HFF-Myc (cell line): ENCODE measurements at regions not wholly inside any gene's neighbourhood (a gene's known extent, or its start where the extent isn't known, plus 50 kb on each side); places are given as distances from the start of the nearest gene placed in this dataset.

Experiments
- DNase-seq: peaks from one replicate; pipeline ENCODE4 v3.0.0-alpha.2; 2011; ENCODE audit warnings: low read depth; ENCODE audit errors: extremely low read depth
- H3K4me3 ChIP-seq: replicated peaks from 2 replicates; pipeline ENCODE4 v1.5.1; 2011; ENCODE audit warnings: low read depth, mild to moderate bottlenecking, control low read depth, low read length
- TF ChIP-seq, protein P1 (sequence below): IDR thresholded peaks from 2 replicates; pipeline ENCODE4 v1.5.1; 2012; ENCODE audit warnings: mild to moderate bottlenecking, low read depth, low read length, control low read depth; ENCODE audit errors: missing control alignments

DNA sequence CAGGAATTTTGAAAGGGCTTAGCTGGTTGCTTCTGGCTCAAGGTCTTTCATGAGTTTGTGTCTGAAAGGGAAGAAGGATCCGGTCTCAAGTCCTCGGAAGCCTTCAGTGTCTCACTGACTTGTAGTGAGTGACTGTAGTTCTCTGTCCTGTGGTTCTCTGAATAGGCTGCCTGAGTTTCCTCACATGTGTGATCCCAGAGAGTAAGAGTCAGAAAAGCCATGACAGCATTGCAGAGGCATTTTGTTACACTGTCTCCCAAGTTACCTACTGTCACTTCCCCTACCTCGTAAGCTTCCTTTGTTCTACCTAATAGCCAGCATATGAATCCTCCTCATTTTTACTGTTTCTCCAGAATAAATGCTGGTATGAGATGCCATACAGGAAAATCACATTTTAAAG lies 709.1 kb upstream of the CHAC2 start:
- no peak for DNase-seq
- H3K4me3 ChIP-seq = no peak overlapping the region
- TF ChIP-seq, protein P1, sequence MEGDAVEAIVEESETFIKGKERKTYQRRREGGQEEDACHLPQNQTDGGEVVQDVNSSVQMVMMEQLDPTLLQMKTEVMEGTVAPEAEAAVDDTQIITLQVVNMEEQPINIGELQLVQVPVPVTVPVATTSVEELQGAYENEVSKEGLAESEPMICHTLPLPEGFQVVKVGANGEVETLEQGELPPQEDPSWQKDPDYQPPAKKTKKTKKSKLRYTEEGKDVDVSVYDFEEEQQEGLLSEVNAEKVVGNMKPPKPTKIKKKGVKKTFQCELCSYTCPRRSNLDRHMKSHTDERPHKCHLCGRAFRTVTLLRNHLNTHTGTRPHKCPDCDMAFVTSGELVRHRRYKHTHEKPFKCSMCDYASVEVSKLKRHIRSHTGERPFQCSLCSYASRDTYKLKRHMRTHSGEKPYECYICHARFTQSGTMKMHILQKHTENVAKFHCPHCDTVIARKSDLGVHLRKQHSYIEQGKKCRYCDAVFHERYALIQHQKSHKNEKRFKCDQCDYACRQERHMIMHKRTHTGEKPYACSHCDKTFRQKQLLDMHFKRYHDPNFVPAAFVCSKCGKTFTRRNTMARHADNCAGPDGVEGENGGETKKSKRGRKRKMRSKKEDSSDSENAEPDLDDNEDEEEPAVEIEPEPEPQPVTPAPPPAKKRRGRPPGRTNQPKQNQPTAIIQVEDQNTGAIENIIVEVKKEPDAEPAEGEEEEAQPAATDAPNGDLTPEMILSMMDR = no peak

DNA sequence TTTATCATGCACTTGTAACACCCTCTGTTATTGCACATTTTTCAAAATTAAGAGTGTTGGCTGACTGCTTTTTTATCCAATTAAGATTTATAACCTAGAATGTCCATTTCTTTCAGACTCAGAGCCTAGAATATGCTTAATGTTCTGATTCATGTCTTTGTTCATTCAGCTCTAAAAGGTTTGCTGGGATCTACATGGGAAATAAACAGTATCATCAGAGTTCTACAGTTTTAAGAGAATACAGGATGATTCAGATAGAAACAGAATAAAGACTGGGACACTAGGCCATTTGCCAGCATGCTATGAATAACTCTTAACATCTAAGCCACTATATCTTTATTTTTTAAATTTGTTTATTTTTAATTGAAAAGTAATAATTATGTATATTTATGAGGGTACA lies 713.7 kb upstream of the CHAC2 start:
- no peak for DNase-seq
- TF ChIP-seq, protein P1 = no peak
- H3K4me3 ChIP-seq = no peak overlapping the region

DNA sequence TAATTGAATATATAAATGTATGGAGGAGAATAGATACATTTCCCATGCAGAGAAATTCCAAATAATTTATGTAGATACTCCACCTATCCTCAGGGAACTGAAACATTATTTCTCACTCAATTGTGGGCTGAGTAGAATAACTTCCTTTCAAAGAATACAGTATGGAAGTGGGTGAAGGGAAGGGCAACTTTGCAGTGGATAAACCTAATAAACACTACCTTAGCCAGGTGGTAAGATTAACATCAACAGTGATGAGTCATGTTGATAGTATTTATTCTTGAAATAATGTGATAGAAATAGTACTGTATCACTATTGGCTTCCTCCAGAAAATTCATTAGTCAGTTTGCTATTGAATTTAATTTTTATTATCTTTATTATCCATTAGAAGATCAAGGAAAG lies 716.4 kb upstream of the CHAC2 start:
- H3K4me3 ChIP-seq = no peak overlapping the region
- TF ChIP-seq, protein P1 = no peak
- no peak for DNase-seq

DNA sequence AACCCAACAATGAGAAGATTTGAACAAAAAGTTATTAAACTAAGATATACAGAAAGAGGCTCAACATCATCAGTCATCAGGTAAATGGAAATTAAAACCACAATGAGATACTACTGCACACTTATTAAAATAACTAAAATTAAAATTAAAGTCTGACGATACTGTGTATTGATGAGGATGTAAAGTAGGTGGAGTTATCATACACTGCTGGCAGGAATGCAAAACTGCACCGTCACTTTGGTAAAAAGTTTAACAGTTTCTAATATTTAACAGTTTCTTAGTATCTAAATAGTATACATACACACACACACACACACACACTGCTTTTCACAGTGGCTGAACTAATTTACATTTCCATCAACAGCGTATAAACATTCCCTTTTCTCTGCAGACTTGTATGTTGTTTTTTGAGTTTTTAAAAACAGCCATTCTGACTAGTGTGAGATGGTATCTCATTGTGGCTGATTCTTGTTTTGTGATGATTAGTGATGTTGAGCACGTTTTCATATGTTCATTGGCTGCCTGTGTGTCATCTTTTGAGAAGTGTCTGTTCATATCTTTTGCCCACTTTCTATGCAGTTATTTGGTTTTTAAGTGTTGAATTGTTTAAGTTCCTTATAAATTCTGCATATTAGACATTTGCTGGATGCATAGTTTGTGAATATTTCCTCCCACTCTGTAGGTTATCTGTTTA lies 726.9 kb upstream of the CHAC2 start:
- DNase-seq = no peak
- TF ChIP-seq, protein P1 = peak; percentile 8
- H3K4me3 ChIP-seq = no peak overlapping the region

DNA sequence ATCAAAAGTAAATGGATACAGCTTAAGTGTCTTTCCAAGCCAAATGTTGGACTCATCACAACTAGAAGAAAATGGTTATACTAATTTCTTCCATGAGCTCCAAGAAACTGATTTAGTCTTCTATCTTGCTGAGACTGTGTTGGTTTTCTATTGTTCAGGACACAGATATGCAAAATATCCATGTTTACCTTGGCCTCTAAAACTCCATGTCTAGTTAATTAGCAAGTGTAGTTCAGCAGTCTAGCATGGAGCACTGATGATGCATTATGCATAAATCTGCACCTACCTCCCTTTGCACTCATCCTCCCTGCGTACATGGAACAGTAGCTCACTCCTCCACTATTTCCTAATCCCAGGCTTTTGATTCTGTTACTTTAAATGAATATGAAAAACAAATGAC lies 731.4 kb upstream of the CHAC2 start:
- H3K4me3 ChIP-seq = no peak overlapping the region
- TF ChIP-seq, protein P1 = no peak
- DNase-seq = no peak

DNA sequence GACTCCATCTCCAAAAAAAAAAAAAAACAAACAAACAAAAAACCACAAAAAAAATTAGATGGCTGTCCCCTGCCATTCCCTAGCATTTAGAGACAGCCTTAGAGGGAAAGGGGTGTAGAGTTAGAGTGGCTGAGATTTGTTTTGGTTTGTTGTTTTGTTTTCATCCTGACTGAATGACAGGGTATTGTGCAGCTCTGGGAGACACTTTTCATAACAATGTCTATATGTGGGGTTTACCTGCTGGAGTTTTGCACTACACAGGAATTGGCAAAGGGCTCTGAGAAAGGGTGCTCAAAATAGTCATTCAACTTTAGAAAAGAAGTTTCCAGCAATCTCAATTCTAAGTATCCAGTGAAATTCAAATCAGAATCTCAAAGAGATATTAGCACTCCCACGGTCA lies 732.5 kb upstream of the CHAC2 start:
- DNase-seq = no peak
- TF ChIP-seq, protein P1 = no peak
- H3K4me3 ChIP-seq = no peak overlapping the region

DNA sequence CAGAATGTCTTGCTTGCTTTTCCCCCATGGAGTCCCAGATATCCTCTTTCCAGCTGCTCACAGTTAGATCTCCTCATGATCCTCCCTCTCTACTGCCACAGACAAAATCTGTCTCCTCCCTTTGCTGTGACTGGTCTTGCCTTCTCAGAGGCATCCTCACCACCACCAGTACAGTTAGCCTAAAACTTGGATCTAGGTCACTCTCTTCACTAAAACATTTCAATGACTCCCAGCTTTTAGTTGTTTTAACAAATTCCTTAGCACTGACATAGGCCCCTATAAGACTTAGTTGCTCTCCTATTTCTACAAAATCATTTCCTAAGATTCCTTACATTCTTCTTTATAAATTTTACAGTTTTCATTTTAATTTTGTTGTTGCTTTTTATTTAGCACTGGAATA lies 734.2 kb upstream of the CHAC2 start:
- no peak for DNase-seq
- H3K4me3 ChIP-seq = no peak overlapping the region
- TF ChIP-seq, protein P1 = no peak
